Breast epithelium (tissue), 3 donors: ENCODE measurements at regions not wholly inside any gene's neighbourhood (a gene's known extent, or its start where the extent isn't known, plus 50 kb on each side); places are given as distances from the start of the nearest gene placed in this dataset.

ENCODE experiments used
- CTCF ChIP-seq, 3 donors: fragments of 450-650 bp; IDR thresholded peaks; one replicate each; pipeline ENCODE4 v1.5.1; 2016 to 2017; ENCODE audit warnings: antibody characterized with exemption in 3 of 3, mild to moderate bottlenecking in 3 of 3, moderate library complexity in 3 of 3
- POLR2A ChIP-seq: fragments of 450-650 bp; IDR thresholded peaks from one replicate; pipeline ENCODE4 v1.6.1; 2016; ENCODE audit warnings: antibody characterized with exemption, mild to moderate bottlenecking, moderate library complexity

DNA sequence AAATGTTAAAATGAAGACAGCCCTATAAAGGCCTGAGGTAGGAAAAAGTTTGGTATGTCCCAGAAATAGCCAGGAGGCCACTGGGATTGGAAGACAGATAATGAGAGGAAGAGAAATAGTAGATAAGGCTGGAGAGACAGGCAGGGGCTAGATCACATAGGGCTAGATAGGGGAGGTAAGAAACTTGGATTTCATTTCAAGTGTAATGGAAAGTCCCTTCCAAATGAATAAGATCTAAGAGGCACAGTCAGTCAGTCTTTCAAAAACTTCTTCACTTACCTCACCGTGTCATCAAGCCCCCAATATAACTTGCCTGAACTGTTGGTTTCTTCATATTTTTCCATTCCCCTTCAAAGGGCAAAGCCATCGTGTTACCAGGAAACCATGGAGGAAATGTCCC lies 121.8 kb downstream of the SPCS3 start:
- no peak for TF ChIP-seq CTCF (IDR thresholded peaks at IDR 0.05)
- no peak for TF ChIP-seq POLR2A
